GM18909 (cell line): ENCODE measurements at regions not wholly inside any gene's neighbourhood (a gene's known extent, or its start where the extent isn't known, plus 50 kb on each side); places are given as distances from the start of the nearest gene placed in this dataset.

Source experiments
- ATAC-seq: cut with Tn5 transposase; IDR thresholded peaks from one replicate; pipeline ENCODE4 v1.9.1; 2021; ENCODE audit warnings: mild to moderate bottlenecking; ENCODE audit not compliant: unreplicated experiment, poor library complexity

DNA sequence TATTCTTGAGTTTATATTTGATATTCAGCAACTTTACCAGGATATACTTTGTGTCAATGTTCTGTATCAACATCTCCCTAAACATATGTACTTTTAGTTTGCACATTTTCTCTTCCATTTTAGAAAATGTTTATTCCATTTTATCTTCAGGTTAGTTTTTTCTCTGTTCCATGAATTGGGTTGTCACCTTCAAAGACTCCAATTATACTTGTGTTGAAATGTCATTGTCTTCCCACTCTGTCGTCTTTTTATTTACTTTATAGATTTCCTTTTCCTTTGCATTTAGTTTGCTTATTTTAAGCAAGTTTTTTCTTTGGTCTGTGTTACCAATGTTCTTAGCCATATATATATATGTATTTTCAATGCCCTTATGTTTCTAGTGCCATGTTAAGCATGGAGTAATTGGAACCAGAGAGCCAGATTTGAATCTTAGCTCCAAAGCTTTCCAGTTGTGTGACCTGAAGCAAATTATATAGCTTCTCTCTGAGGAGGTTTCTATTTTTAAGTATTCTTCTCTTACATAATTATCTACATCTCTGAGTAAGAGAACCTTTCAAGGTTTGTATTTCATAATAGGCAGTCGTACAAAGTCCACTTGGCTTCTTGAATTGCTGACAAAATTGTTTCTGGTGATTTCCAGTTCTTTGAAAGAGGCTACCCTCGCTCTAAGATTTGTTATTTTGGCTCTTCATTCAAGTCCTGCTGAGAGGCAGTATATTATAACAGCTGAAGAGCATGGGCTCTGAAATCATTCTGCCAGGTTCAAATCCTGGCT lies 85.8 kb upstream of the DYRK2 start:
- ATAC-seq: no peak

DNA sequence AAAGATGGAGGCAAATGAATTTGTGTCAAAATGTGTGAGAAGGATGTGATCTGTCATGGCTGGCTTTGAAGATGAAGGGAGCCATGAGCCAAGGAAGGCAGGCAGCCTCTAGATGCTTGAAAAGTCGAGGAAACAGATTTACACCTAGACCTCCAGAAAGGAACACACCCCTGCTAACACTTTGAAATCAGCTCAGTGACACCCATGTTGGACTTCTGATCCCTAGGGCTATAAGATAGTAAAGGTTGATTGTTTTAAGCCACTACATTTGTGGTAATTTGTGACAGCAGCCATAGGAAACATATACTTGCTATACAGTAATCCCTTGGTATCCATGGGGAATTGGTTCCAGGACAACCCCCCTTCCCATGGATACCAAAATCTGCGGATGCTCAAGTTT lies 80.5 kb upstream of the DYRK2 start:
- ATAC-seq: no peak

DNA sequence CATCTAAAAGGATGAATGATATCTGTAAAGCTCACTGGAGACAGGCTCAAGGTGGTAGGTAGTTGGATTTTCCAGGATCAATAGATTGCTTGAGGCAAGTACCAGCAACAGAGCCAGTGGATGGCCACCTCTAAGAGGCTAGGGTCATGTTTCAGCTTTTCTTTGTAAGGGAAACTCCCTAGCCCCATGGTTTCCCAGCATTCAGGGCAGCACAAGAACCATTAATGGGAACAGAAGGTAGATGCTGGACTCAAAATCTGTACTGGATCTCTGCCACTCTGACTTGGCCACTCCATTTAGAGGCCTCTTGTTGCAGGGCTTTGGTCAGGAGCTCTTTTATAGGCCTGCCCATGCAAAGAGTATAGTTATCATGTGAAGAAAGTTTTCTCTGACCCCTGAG lies 76.1 kb upstream of the DYRK2 start:
- no peak for ATAC-seq

DNA sequence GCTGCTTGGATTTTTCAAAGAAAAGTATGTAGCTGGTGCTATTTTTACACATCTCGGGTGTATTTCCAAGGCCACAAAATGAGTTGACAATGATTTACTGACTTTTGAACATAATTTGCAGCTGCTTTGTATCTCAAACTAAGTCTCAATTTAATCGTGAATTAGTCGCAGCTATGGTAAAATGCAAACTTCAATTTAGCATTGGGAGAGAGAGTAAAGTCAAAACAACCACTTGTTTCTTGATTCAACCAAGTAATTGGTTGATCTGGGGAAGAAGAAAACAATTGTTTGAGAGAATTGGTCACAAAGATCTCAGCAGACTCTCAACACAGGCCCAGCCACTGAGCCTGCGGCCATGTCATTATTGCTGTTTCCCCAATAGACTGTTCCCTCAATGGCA lies 75.0 kb upstream of the DYRK2 start:
- ATAC-seq: no peak

DNA sequence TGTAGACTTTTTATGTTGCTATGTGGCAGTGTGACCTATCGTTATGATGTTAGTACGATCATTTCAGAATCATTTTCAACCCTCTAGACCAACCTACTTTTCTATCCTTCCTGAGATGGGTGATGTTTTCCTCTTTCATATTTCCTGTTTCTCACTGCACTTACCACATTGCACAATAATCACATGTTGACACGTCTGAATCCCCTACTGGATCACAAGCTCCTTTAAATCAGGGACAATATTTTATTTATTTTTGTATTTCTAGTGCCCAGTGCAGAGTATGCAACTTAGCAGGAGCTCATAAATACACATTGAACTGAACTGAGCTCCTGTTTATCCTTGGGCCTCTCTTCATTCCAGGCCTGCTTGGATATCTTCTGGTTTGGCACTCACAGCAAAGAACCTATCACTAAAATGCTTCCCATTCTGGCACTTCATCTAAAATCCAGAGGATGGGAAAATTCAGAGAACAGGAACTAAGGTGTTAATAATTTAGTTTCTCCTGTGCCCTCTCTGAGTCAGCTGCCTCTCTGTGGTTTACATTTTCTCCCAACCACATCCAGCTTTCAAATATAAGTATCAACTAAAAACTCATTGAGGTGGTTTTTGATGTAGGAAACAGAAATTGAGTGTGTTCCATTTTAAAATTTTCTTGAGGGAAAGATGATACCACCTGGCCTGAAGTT lies 69.4 kb upstream of the DYRK2 start:
- ATAC-seq: no peak

DNA sequence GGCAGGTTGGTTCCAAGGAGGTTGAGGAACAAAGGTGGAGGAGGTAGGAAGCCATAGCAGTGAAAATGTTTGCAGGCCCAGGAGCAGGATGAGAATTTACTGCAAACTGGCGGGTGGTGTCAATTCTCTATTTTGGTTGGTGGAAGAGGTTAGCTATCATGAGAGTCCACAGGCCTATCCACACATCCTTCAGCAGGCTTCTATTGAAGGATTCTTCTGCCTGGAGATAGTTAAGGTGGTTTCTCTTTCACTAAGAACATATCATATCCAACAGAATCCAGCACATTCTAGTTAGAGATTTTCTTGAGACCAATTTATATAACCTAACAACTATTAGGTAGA lies 68.9 kb upstream of the DYRK2 start:
- ATAC-seq: no peak

DNA sequence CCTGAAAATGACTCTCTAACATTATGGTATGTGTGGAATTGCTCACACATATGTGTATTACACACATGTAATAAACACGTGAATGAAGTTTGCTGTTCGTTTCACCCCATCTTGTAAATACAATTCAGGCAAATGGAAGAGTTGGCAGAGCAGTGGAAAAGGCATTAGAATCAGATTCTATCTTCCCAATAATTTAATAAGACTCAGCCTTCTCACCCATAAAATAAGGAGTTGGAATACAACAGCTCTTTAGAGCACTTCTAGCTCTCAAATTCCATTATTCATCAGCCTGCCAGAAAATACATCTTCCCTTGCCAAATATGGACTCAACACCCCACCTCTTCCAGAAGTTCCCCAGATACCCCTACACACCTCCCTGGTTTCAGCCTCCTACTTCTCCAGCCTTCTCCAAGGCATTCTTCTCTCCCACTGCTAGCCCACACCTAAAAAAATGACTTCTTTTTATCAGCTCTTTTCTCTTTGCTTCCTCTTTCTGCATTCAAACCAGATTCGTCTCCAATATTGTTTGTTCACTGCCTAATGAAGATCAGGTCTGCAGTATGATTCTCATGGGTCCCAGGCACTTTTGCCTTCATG lies 66.2 kb upstream of the DYRK2 start:
- ATAC-seq: no peak

DNA sequence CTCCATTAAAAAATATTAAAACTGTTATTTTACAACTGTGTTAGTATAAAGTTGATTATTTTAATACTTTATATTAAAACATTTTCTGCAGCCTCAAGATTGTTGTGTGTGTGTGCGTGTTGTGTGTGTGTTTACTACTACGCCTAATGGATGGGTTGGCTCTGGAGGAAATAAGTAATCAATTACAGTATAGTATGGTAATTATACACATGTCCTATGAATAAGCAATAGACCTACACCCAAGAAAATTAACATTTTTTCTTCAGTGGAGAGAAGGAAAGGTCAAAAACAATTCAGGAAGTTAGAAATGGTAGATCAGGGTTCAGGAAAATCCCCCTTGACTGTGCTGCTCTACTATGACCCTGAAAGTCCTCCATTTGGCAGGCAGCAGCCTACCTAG lies 65.7 kb upstream of the DYRK2 start:
- ATAC-seq: no peak

DNA sequence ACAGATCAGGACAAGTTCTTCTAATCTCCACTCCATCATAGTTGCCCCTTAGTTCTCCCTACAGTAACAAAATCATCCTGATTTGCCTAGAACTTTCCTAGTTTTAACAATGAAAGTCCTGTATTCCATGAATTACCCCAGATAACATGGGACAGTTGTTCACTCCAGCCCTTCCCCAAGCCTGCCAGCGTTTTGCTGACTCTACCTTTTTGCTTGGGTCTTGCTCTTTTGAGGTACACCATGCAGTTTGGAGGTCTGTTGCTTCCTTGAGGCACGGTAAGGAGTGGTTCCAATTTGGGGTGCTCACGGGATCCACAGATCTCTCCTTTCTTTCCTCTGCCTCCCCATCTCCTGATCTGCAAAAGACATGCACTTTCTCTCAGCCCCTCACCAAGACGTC lies 61.6 kb upstream of the DYRK2 start:
- no peak for ATAC-seq

DNA sequence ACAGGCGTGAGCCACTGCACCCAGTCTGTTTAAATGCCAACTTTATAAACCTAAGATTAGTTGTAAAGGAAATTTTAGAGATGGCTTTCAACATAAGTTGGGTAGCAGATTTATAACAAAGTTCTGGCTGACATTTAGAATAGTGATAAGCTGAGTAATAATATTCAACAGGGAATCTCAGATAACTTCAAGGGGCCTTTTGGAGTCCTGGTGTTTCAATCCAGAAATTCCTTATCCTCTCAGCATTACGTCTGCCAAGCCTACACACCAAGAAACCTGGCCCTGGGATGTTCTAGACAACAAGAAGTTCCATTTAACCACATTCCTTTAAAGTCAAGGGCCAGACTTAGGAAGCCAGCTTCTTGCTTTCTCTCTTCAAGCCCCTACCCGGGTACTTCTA lies 59.5 kb upstream of the DYRK2 start:
- ATAC-seq: no peak

DNA sequence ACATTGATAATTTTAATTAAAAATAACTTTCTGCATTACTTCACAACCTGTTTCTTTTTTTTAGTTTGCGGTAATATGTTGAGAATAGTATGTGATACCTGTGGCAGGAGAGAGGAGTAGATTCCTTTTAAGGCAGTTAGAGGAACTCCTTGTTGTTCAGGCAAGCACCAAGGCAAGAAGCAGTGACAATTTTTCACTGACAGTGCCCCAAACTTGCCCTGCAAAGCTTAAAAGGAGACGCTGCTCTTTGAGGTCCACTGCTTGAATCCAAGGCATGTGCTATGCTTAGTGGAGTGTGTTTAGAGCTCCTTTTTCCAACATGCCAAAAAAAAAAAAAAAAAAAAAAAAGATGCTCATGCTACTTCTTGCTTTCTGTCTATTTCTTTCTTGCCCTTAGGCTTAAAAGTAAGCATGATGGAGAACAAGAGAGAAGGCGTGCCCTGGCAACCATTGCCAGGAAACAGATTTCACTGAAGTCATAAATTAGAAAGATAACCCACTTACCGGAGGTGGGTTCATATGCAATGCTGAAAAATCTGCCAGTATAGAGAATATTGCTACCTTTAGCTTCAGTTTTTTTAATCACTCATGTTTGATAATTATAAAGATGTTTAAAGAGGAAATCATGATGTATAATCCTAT lies 58.3 kb upstream of the DYRK2 start:
- ATAC-seq: no peak

DNA sequence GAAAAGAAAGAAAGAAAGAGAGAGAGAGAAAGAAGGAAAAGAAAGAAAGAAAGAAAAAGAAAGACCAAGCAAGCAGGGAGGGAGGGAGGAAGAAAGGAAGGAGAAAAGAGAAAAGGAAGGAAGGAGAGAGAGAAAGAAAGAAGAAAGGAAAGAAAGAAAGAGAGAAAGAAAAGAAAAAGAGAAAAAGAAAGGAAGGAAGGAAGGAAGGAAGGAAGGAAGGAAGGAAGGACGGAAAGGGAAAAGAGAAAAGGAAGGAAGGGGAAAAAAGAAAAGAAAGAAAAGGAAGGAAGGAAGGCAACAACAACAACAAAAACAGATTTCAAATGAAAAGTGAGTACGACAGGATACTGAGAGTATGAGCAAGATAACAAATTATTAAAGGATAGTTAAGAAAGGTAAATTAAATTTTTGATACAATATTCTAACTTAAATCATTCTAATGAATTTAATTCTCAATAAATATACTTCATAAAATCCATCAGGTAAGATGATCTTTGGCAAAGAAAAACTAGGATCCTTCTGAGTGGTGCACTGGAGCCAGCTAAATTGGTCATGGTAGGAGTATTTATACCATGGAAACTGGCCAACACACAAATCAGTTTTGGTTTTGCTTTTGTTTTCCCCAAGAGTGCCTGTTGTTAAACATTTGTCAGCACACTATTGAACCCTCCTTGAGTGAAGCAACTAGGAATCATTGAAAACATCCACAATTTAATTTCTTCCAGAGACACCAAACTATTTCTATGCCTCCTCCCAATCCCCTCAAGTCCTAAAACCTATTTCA lies 56.1 kb upstream of the DYRK2 start:
- ATAC-seq: peak; percentile 85

DNA sequence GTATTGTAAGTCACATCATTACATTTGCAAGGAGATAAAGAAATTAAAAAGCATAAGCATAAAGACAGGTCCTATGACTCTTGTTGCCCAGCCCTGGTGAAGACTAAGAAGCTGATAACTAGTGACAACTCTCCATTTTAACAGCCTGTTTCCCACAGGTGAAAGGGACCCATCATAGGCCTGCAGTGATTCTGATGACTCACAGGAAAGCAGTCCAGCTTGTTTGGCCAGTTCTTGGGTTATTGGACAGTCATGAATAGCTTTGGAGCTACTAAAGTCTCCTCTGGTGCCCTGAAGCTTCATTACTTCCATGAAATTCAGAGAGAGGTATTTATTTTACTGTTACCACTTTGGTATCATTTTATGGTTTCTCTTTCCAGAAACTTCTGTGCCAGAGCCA lies 55.5 kb upstream of the DYRK2 start:
- ATAC-seq: peak; percentile 16

DNA sequence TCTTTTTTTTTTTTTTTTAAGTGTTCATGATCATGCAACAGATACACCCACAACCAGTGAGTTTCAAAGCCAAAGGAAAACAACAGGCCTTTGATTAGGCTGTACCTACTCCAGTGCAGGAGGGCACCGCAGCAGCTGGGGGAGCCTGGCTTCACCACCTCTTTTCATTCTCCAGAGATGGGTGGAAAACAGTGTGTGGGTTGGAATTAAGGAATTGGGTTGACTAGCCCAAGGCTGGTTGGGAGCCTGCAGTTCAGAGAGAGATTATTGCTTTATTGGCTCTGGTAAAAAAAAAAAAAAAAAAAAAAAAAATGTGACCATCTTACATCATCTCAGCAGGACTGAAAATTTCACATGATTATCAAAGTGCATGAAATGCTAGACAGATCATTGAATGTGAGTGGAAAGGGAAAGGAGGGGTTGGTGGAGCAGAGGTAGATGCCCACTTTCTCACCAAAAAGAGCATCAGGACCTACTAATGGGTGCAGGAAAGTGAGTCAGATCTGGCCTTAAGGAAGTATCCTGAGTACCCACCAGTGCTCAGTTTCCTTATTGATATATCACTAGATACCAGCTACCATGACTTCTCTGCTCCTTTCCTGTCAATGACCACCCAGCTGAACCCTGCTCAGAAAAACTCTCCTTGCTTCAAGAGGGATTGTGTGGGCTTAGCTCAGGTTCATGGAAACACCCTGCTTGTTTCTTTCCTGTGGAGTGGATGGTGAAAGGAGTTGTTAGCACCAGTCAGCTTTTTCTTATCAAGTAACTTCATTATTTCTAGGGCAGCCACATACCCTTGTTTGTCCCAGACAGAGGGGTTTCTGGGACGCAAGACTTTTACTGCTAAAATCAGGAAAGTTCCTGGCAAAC lies 54.8 kb upstream of the DYRK2 start:
- no peak for ATAC-seq

DNA sequence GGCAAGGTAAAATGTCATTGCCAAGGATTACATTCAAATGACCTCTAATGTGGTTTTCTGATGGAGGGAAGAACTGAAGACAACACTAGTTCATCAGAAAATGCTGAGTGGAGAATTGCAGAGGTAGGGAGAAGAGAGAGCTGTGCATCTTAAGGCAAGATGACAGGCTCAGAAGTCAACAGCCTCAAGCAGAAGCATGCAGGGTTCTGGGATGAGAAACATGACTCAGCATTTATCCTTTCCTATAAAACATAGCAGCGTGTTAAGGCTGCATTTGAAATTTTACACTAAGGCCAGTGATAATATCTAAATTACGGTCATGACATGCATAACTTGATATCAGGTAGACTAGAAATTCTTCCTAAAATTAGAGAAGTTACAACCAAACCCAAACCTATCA lies 53.7 kb upstream of the DYRK2 start:
- no peak for ATAC-seq

DNA sequence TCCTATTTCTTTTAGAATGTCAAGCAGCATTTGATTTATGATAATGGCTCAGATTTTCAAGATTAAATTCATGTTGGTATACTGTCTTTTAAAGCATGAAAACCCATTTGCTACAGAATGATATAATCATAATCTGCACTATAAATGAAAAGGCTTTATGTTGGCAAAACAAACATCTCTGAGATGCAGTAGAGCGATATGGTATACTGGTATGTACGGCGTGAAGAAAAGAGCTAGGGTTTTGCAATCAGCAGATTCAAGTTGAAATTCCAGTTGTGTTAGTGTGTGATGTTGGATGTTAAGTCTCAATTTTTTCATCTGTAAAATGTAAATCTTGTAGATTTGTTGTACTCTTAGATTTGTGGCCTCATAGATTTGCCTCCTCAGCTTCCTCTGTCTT lies 53.2 kb upstream of the DYRK2 start:
- ATAC-seq: no peak

DNA sequence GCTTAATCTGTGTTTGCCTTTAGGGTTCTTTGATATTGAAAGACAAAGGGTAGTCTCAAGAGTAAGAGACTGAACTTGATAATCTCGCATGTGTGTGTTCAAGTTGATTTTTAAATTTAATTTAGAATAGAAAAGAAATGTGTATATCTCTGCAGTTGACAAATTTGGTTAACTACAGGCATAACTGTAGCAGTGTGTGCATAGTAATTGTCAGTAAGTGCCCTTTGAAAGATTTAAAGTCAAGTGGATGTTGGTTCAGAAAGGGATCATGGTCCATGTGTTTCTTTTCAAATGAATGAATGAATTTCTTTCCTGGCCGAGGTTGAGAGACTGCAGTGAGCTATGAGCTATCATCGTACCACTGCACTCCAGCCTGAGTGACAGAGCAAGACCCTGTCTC lies 49.9 kb upstream of the DYRK2 start:
- ATAC-seq: no peak
